ENCODE measurements at regions not wholly inside any gene's neighbourhood (a gene's known extent, or its start where the extent isn't known, plus 50 kb on each side); places are given as distances from the start of the nearest gene placed in this dataset.

- TF ChIP-seq POLR2A (IDR thresholded peaks at IDR 0.05) (no peak), POLR2AphosphoS5 (IDR thresholded peaks at IDR 0.05) (no peak)
Observed at GRCh38 chr7:130914554-130915294, 180.7 kb upstream of the KLF14 start.
